ENCODE measurements at regions not wholly inside any gene's neighbourhood (a gene's known extent, or its start where the extent isn't known, plus 50 kb on each side); places are given as distances from the start of the nearest gene placed in this dataset.

DNA sequence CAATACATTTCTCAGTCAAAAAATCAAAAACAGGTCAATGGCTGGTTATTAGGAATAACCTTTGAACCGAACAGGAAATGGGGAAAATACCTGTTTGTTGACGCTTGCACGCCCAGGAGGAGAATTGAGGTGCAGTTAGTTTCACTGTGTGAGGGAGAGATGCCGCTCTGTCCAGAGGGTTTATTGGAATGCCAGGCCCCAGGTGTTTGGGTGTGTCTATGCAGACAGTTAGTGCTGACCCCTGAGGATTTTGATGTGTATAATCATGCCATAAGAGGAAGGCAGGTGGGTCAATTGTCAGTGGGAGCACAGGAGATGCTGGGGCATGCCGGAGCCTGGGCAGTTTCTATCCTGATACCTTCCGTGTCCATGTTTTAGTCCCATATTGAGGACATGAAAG, 100.8 kb upstream of the DIO3 start:
- Histone ChIP-seq H2BK15ac (ENCODE audit: low read depth, low read length) (no peak overlapping the region), H4K8ac (ENCODE audit: low read depth in 2 of 2, low read length in 2 of 2) (no peak overlapping the region), H4K20me1 (ENCODE audit: insufficient read depth, low read length) (no peaks in the 10 kb centered on the region), H2BK120ac (ENCODE audit: low read depth, low read length) (no peak overlapping the region), H3K4me2 (ENCODE audit: low read depth, low read length) (no peak overlapping the region), H3K23ac (ENCODE audit: low read depth, low read length) (no peak overlapping the region), H2BK5ac (ENCODE audit: low read depth, low read length, poor library complexity, severe bottlenecking) (no peak overlapping the region), H2AFZ (replicated peaks; ENCODE audit: low read length, poor library complexity) (no peak overlapping the region), H2AK5ac (ENCODE audit: low read depth, low read length) (no peak overlapping the region), H3K4me1 (ENCODE audit: control insufficient read depth, insufficient read depth, low read length) (no peaks in the 10 kb centered on the region), H3K79me1 (ENCODE audit: low read depth in 1 of 2, low read length in 2 of 2) (no peaks in the 10 kb centered on the region), H2BK20ac (ENCODE audit: low read depth, low read length) (no peak overlapping the region), H3K4ac (ENCODE audit: low read depth, low read length) (no peak overlapping the region), H3K56ac (ENCODE audit: extremely low read depth, insufficient read depth, low read length) (no peak overlapping the region), H3K27me3 (ENCODE audit: control insufficient read depth, insufficient read depth, low read length) (peaks cover 46% of the 10 kb centered on the region), H3K9ac (ENCODE audit: low read depth, low read length) (no peak overlapping the region), H4K91ac (ENCODE audit: insufficient read depth, low read depth, low read length) (no peak overlapping the region), H3K9me3 (ENCODE audit: control insufficient read depth, insufficient read depth, low read length) (0 out of 2 replicates have a peak, but pooled peaks cover 4% of the 10 kb centered on the region), H2AK9ac (replicated peaks; ENCODE audit: low read depth, low read length, poor library complexity) (no peak overlapping the region), H3K9me1 (ENCODE audit: insufficient read depth, low read length) (no peaks in the 10 kb centered on the region; the same call in 1 of the 2 replicates), H3K27ac (ENCODE audit: insufficient read depth, low read length) (no peak overlapping the region), H3K18ac (ENCODE audit: low read depth, low read length) (no peak overlapping the region), H3K36me3 (ENCODE audit: control insufficient read depth, insufficient read depth, low read length) (no peaks in the 10 kb centered on the region), H3K14ac (replicated peaks; ENCODE audit: low read depth, low read length) (no peak overlapping the region), H3K4me3 (ENCODE audit: insufficient read depth, low read depth, low read length) (no peak overlapping the region), H4K5ac (ENCODE audit: low read depth, low read length) (no peak overlapping the region)
- BruUV-seq (replicated peaks): no TSS peak
- dilution Hi-C loops (cut with HindIII; ENCODE audit: low sequenced_read_pairs, unreplicated experiment): no loop called here
- CTCF ChIA-PET: no interaction called here
- intact Hi-C loops (cut with micrococcal nuclease): no loop called here
- in situ Hi-C loops (cut with MboI; ENCODE audit: low sequenced_read_pairs): no loop called here
- ATAC-seq (ENCODE audit: low read depth) (no peak), DNase-seq (no peak)
- no peak for TF ChIP-seq MXI1 (IDR thresholded peaks at IDR 0.05; ENCODE audit: borderline replicate concordance, low read depth, low read length)
- TF ChIP-seq, protein P1, sequence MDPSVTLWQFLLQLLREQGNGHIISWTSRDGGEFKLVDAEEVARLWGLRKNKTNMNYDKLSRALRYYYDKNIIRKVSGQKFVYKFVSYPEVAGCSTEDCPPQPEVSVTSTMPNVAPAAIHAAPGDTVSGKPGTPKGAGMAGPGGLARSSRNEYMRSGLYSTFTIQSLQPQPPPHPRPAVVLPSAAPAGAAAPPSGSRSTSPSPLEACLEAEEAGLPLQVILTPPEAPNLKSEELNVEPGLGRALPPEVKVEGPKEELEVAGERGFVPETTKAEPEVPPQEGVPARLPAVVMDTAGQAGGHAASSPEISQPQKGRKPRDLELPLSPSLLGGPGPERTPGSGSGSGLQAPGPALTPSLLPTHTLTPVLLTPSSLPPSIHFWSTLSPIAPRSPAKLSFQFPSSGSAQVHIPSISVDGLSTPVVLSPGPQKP (IDR thresholded peaks at IDR 0.05; ENCODE audit: borderline replicate concordance, low read depth, low read length): no peak
- TF ChIP-seq BHLHE40 (IDR thresholded peaks at IDR 0.05; ENCODE audit: low read depth, low read length): no peak
- no peak for TF ChIP-seq USF2 (IDR thresholded peaks at IDR 0.05; ENCODE audit: low read depth, low read length)
- TF ChIP-seq, protein P2, sequence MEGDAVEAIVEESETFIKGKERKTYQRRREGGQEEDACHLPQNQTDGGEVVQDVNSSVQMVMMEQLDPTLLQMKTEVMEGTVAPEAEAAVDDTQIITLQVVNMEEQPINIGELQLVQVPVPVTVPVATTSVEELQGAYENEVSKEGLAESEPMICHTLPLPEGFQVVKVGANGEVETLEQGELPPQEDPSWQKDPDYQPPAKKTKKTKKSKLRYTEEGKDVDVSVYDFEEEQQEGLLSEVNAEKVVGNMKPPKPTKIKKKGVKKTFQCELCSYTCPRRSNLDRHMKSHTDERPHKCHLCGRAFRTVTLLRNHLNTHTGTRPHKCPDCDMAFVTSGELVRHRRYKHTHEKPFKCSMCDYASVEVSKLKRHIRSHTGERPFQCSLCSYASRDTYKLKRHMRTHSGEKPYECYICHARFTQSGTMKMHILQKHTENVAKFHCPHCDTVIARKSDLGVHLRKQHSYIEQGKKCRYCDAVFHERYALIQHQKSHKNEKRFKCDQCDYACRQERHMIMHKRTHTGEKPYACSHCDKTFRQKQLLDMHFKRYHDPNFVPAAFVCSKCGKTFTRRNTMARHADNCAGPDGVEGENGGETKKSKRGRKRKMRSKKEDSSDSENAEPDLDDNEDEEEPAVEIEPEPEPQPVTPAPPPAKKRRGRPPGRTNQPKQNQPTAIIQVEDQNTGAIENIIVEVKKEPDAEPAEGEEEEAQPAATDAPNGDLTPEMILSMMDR (conservative IDR thresholded peaks at IDR 0.05; ENCODE audit: low read depth, low read length): no peak
- no peak for TF ChIP-seq MAZ (IDR thresholded peaks at IDR 0.05; ENCODE audit: borderline replicate concordance, low read depth, low read length)
- TF ChIP-seq RFX5 (IDR thresholded peaks at IDR 0.05; ENCODE audit: low read depth, low read length): no peak
- no peak for TF ChIP-seq MAFK (IDR thresholded peaks at IDR 0.05; ENCODE audit: low read depth, low read length)
- TF ChIP-seq FOS (IDR thresholded peaks at IDR 0.05; ENCODE audit: low read depth, low read length): no peak
- TF ChIP-seq POLR2A (IDR thresholded peaks at IDR 0.05; ENCODE audit: low read depth, low read length): no peak
- TF ChIP-seq NFE2L2 (IDR thresholded peaks at IDR 0.05; ENCODE audit: low read depth, low read length): no peak
- TF ChIP-seq CHD1 (IDR thresholded peaks at IDR 0.05; ENCODE audit: low read depth, low read length): no peak
- no peak for TF ChIP-seq RCOR1 (IDR thresholded peaks at IDR 0.05; ENCODE audit: insufficient replicate concordance, low read length)
- no peak for TF ChIP-seq RAD21 (IDR thresholded peaks at IDR 0.05; ENCODE audit: low read length)
- TF ChIP-seq CEBPB (IDR thresholded peaks at IDR 0.05; ENCODE audit: low read depth, low read length): no peak
- TF ChIP-seq SMC3 (IDR thresholded peaks at IDR 0.05; ENCODE audit: low read depth, low read length): no peak
- WGBS, 2 experiments (ENCODE audit: extremely low coverage in 2 of 2, insufficient read length in 1 of 2): 100% methylated on average over 1 of the region's 6 CpGs; no CpG with 5 or more reads in 1 of the 2 experiments
- POLR2A ChIA-PET (ENCODE audit: unreplicated experiment): interaction anchor here (0.7 kb wide), 1 partner anchor 356 kb away, joined by 4 read pairs; no protein-coding TSS in a partner anchor
